ENCODE measurements at regions not wholly inside any gene's neighbourhood (a gene's known extent, or its start where the extent isn't known, plus 50 kb on each side); places are given as distances from the start of the nearest gene placed in this dataset.

GRCh38 chr3:73867524-73867923, 242.8 kb upstream of the PDZRN3 start:
- Histone ChIP-seq H3K23ac (ENCODE audit: low read length) (no peak overlapping the region), H4K8ac (ENCODE audit: low read depth, low read length) (no peak overlapping the region), H3K36me3 (ENCODE audit: control insufficient read depth in 1 of 2, insufficient read depth in 2 of 2, low read length in 2 of 2) (no peaks in the 10 kb centered on the region), H3K4me1 (ENCODE audit: control insufficient read depth in 1 of 2, insufficient read depth in 2 of 2, low read length in 2 of 2) (no peaks in the 10 kb centered on the region), H3K18ac (ENCODE audit: low read length) (no peak overlapping the region), H3K4me2 (ENCODE audit: low read length) (no peak overlapping the region), H2BK12ac (ENCODE audit: low read length) (no peak overlapping the region), H3K27me3 (ENCODE audit: insufficient read depth, low read length) (no peaks in the 10 kb centered on the region), H3K27ac (ENCODE audit: low read depth, low read length) (no peak overlapping the region), H2AK5ac (ENCODE audit: low read length) (no peak overlapping the region), H3K4ac (ENCODE audit: low read depth, low read length) (no peak overlapping the region), H4K12ac (ENCODE audit: low read depth, low read length) (no peak overlapping the region), H2AFZ (ENCODE audit: insufficient read depth, low read length, poor library complexity) (no peak overlapping the region), H2BK120ac (ENCODE audit: insufficient read depth, low read length, poor library complexity) (no peak overlapping the region), H4K91ac (ENCODE audit: low read depth, low read length) (no peak overlapping the region), H3K79me2 (ENCODE audit: control insufficient read depth, insufficient read depth, low read length, poor library complexity) (no peaks in the 10 kb centered on the region), H3K9ac (ENCODE audit: low read length) (no peak overlapping the region), H3K4me3 (ENCODE audit: low read depth, low read length) (no peak overlapping the region), H2BK5ac (ENCODE audit: low read depth, low read length, poor library complexity) (no peak overlapping the region), H3K9me3 (ENCODE audit: insufficient read depth, low read depth, low read length) (no peaks in the 10 kb centered on the region), H3K79me1 (ENCODE audit: low read length) (no peaks in the 10 kb centered on the region), H3K14ac (ENCODE audit: low read length) (no peak overlapping the region)
- no peak for DNase-seq
- no CpG with 5 or more reads among the region's 3 CpGs for WGBS (ENCODE audit: extremely low coverage, insufficient coverage, insufficient read length)

GRCh38 chr3:73866846-73867245, 242.1 kb upstream of the PDZRN3 start:
- no peak overlapping the region for H3K4me3 ChIP-seq (ENCODE audit: low read depth, low read length)
- H3K79me2 ChIP-seq (ENCODE audit: control insufficient read depth, insufficient read depth, low read length, poor library complexity): no peaks in the 10 kb centered on the region
- no peak overlapping the region for H4K91ac ChIP-seq (ENCODE audit: low read depth, low read length)
- H4K8ac ChIP-seq (ENCODE audit: low read depth, low read length): no peak overlapping the region
- H3K9ac ChIP-seq (ENCODE audit: low read length): no peak overlapping the region
- H2AFZ ChIP-seq (ENCODE audit: insufficient read depth, low read length, poor library complexity): no peak overlapping the region
- no peaks in the 10 kb centered on the region for H3K9me3 ChIP-seq (ENCODE audit: insufficient read depth, low read depth, low read length)
- no peaks in the 10 kb centered on the region for H3K4me1 ChIP-seq (ENCODE audit: control insufficient read depth in 1 of 2, insufficient read depth in 2 of 2, low read length in 2 of 2)
- H3K18ac ChIP-seq (ENCODE audit: low read length): no peak overlapping the region
- H3K27me3 ChIP-seq (ENCODE audit: insufficient read depth, low read length): no peaks in the 10 kb centered on the region
- H4K12ac ChIP-seq (ENCODE audit: low read depth, low read length): no peak overlapping the region
- no CpG with 5 or more reads among the region's 2 CpGs for WGBS (ENCODE audit: extremely low coverage, insufficient coverage, insufficient read length)
- DNase-seq: no peak
- H2BK12ac ChIP-seq (ENCODE audit: low read length): no peak overlapping the region
- no peak overlapping the region for H2BK120ac ChIP-seq (ENCODE audit: insufficient read depth, low read length, poor library complexity)
- H3K79me1 ChIP-seq (ENCODE audit: low read length): no peaks in the 10 kb centered on the region
- H3K4me2 ChIP-seq (ENCODE audit: low read length): no peak overlapping the region
- H2AK5ac ChIP-seq (ENCODE audit: low read length): no peak overlapping the region
- no peaks in the 10 kb centered on the region for H3K36me3 ChIP-seq (ENCODE audit: control insufficient read depth in 1 of 2, insufficient read depth in 2 of 2, low read length in 2 of 2)
- no peak overlapping the region for H3K23ac ChIP-seq (ENCODE audit: low read length)
- no peak overlapping the region for H3K27ac ChIP-seq (ENCODE audit: low read depth, low read length)
- H2BK5ac ChIP-seq (ENCODE audit: low read depth, low read length, poor library complexity): no peak overlapping the region
- no peak overlapping the region for H3K14ac ChIP-seq (ENCODE audit: low read length)
- no peak overlapping the region for H3K4ac ChIP-seq (ENCODE audit: low read depth, low read length)

GRCh38 chr3:73863546-73864079, 238.9 kb upstream of the PDZRN3 start:
- Histone ChIP-seq H2BK5ac (ENCODE audit: low read depth, low read length, poor library complexity) (no peak overlapping the region), H3K79me1 (ENCODE audit: low read length) (no peaks in the 10 kb centered on the region), H4K91ac (ENCODE audit: low read depth, low read length) (no peak overlapping the region), H3K18ac (ENCODE audit: low read length) (no peak overlapping the region), H3K4me3 (ENCODE audit: low read depth, low read length) (no peak overlapping the region), H3K79me2 (ENCODE audit: control insufficient read depth, insufficient read depth, low read length, poor library complexity) (no peaks in the 10 kb centered on the region), H2AK5ac (ENCODE audit: low read length) (no peak overlapping the region), H3K23ac (ENCODE audit: low read length) (no peak overlapping the region), H2BK12ac (ENCODE audit: low read length) (no peak overlapping the region), H3K4me2 (ENCODE audit: low read length) (no peak overlapping the region), H4K12ac (ENCODE audit: low read depth, low read length) (no peak overlapping the region), H3K27me3 (ENCODE audit: insufficient read depth, low read length) (no peaks in the 10 kb centered on the region), H3K9ac (ENCODE audit: low read length) (no peak overlapping the region), H2BK120ac (ENCODE audit: insufficient read depth, low read length, poor library complexity) (no peak overlapping the region), H3K4me1 (ENCODE audit: control insufficient read depth in 1 of 2, insufficient read depth in 2 of 2, low read length in 2 of 2) (no peaks in the 10 kb centered on the region), H3K36me3 (ENCODE audit: control insufficient read depth in 1 of 2, insufficient read depth in 2 of 2, low read length in 2 of 2) (no peaks in the 10 kb centered on the region), H3K14ac (ENCODE audit: low read length) (no peak overlapping the region), H4K8ac (ENCODE audit: low read depth, low read length) (no peak overlapping the region), H3K4ac (ENCODE audit: low read depth, low read length) (no peak overlapping the region), H3K9me3 (ENCODE audit: insufficient read depth, low read depth, low read length) (no peaks in the 10 kb centered on the region), H3K27ac (ENCODE audit: low read depth, low read length) (no peak overlapping the region), H2AFZ (ENCODE audit: insufficient read depth, low read length, poor library complexity) (no peak overlapping the region)
- no CpG with 5 or more reads among the region's 5 CpGs for WGBS (ENCODE audit: extremely low coverage, insufficient coverage, insufficient read length)
- no peak for DNase-seq

GRCh38 chr3:73855813-73856212, 231.1 kb upstream of the PDZRN3 start:
- Histone ChIP-seq H3K4me1 (ENCODE audit: control insufficient read depth in 1 of 2, insufficient read depth in 2 of 2, low read length in 2 of 2) (no peaks in the 10 kb centered on the region), H2BK5ac (ENCODE audit: low read depth, low read length, poor library complexity) (no peak overlapping the region)
- WGBS (ENCODE audit: extremely low coverage, insufficient coverage, insufficient read length): no CpG with 5 or more reads among the region's 1 CpG

More at GRCh38 chr3:73855813-73856212, 231.1 kb upstream of the PDZRN3 start:
- no peak overlapping the region for H3K4ac ChIP-seq (ENCODE audit: low read depth, low read length)
- no peak overlapping the region for H2BK120ac ChIP-seq (ENCODE audit: insufficient read depth, low read length, poor library complexity)
- no peaks in the 10 kb centered on the region for H3K9me3 ChIP-seq (ENCODE audit: insufficient read depth, low read depth, low read length)
- no peak overlapping the region for H3K4me3 ChIP-seq (ENCODE audit: low read depth, low read length)
- no peak overlapping the region for H2AFZ ChIP-seq (ENCODE audit: insufficient read depth, low read length, poor library complexity)
- no peaks in the 10 kb centered on the region for H3K79me2 ChIP-seq (ENCODE audit: control insufficient read depth, insufficient read depth, low read length, poor library complexity)
- H3K27me3 ChIP-seq (ENCODE audit: insufficient read depth, low read length): no peaks in the 10 kb centered on the region
- H3K14ac ChIP-seq (ENCODE audit: low read length): no peak overlapping the region
- H3K23ac ChIP-seq (ENCODE audit: low read length): no peak overlapping the region
- H2AK5ac ChIP-seq (ENCODE audit: low read length): no peak overlapping the region
- no peak overlapping the region for H2BK12ac ChIP-seq (ENCODE audit: low read length)
- no peak overlapping the region for H3K4me2 ChIP-seq (ENCODE audit: low read length)
- H3K36me3 ChIP-seq (ENCODE audit: control insufficient read depth in 1 of 2, insufficient read depth in 2 of 2, low read length in 2 of 2): no peaks in the 10 kb centered on the region
- H4K12ac ChIP-seq (ENCODE audit: low read depth, low read length): no peak overlapping the region
- H3K79me1 ChIP-seq (ENCODE audit: low read length): no peaks in the 10 kb centered on the region
- H3K9ac ChIP-seq (ENCODE audit: low read length): no peak overlapping the region
- H4K91ac ChIP-seq (ENCODE audit: low read depth, low read length): no peak overlapping the region
- H3K27ac ChIP-seq (ENCODE audit: low read depth, low read length): no peak overlapping the region
- H4K8ac ChIP-seq (ENCODE audit: low read depth, low read length): no peak overlapping the region
- H3K18ac ChIP-seq (ENCODE audit: low read length): no peak overlapping the region
- DNase-seq: no peak

Data from trophoblast cell (in vitro differentiated cells and primary cell).